Omental fat pad (tissue), 3 donors: ENCODE measurements at regions not wholly inside any gene's neighbourhood (a gene's known extent, or its start where the extent isn't known, plus 50 kb on each side); places are given as distances from the start of the nearest gene placed in this dataset.

ENCODE experiments used
- ATAC-seq: fragments of 150-250 bp; one replicate; pipeline ENCODE4 v1.9.1; 2016; ENCODE audit warnings: mild to moderate bottlenecking, moderate library complexity; ENCODE audit not compliant: low FRiP score
- DNase-seq: peaks from one replicate; pipeline ENCODE4 v3.0.0-alpha.2; 2019; ENCODE audit warnings: low spot score
- TF ChIP-seq, protein P1 (sequence below), 3 donors: fragments of 450-650 bp; IDR thresholded peaks; one replicate each; pipeline ENCODE4 v1.5.1; 2016 to 2017; ENCODE audit warnings: antibody characterized with exemption in 3 of 3, mild to moderate bottlenecking in 3 of 3, moderate library complexity in 2 of 3

DNA sequence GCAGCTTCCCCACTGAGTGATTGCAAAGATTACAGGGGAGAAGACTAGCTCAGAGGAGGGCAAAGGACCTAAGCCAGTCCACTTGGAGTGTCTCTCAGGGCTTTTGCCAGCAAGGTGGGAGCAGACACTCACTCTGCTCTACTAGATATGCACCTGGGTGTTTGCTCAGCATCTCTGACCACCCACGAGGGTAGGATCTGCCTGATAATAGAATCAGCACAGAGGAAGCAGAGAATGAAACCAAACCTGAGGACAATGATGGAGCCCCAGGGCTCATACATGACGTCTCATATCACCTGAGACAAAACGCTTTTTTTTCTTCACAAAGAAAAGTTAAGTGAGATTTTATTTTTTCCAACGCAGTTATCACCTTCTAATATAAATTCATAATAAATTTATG is 79.4 kb downstream of the RRAGC start:
- ATAC-seq (no peak), DNase-seq (no peak)
- TF ChIP-seq, protein P1, sequence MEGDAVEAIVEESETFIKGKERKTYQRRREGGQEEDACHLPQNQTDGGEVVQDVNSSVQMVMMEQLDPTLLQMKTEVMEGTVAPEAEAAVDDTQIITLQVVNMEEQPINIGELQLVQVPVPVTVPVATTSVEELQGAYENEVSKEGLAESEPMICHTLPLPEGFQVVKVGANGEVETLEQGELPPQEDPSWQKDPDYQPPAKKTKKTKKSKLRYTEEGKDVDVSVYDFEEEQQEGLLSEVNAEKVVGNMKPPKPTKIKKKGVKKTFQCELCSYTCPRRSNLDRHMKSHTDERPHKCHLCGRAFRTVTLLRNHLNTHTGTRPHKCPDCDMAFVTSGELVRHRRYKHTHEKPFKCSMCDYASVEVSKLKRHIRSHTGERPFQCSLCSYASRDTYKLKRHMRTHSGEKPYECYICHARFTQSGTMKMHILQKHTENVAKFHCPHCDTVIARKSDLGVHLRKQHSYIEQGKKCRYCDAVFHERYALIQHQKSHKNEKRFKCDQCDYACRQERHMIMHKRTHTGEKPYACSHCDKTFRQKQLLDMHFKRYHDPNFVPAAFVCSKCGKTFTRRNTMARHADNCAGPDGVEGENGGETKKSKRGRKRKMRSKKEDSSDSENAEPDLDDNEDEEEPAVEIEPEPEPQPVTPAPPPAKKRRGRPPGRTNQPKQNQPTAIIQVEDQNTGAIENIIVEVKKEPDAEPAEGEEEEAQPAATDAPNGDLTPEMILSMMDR (IDR thresholded peaks at IDR 0.05), result no peak

DNA sequence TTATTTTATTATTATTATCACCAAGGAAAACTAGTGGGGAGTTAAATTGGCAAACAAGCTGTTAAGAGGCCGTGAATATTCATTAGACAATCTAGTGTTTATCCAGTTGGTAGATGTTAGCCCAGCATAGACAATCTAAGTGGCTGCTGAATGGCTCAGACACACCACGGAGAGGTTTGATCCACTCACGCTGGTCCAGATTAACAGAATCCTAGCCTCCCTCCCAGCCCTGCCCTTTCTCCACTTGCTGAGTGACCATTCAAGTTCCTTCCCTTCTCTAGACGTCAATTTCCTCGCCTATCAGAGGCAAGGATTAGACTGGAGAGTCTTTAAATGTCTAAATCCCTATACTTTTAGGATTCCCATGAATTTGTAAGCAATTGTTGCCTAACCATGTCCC is 80.1 kb downstream of the RRAGC start:
- no peak for DNase-seq
- ATAC-seq, result no peak
- TF ChIP-seq, protein P1 (IDR thresholded peaks at IDR 0.05), result no peak

DNA sequence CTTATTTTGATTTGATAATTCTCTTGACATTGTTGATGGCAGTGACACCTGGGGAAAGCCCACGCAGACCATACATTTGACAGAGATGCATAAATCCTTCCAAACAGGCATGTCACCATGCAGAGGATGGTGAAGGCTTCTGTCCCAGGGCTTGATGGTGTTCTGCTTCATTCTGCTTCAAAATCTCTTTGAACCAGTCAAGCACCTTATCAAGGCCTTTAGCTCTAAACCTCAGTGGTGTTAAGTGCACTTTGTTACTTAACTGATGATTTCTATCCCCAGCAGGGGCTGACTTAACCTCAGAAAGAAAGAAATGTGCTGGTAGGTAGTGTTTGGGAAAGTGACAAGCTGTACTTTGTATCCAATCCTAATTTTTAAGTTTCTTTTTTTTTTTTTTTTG is 81.1 kb downstream of the RRAGC start:
- DNase-seq, result no peak
- TF ChIP-seq, protein P1 (IDR thresholded peaks at IDR 0.05), result no peak
- ATAC-seq, result no peak

DNA sequence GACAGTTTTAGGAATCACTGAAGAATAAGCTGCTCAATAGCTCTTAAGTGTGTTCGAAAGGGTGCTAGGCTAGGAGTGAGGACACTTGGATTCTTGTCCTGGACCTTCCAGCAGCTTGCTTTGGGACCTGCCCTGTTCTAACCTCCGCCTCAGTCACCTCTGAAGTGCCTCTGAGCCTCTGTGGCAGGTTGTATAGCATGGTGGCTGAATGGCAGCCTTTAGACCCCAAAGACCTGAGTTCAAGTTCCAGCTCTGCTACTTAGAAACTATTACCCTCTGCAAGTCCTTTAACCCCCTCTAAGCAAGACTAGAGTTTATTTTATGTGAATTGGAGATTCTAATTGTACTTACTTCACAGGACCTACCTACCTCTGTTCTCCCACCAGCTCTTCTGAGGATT is 81.5 kb downstream of the RRAGC start:
- DNase-seq (no peak), ATAC-seq (no peak)
- TF ChIP-seq, protein P1 (IDR thresholded peaks at IDR 0.05), result no peak

DNA sequence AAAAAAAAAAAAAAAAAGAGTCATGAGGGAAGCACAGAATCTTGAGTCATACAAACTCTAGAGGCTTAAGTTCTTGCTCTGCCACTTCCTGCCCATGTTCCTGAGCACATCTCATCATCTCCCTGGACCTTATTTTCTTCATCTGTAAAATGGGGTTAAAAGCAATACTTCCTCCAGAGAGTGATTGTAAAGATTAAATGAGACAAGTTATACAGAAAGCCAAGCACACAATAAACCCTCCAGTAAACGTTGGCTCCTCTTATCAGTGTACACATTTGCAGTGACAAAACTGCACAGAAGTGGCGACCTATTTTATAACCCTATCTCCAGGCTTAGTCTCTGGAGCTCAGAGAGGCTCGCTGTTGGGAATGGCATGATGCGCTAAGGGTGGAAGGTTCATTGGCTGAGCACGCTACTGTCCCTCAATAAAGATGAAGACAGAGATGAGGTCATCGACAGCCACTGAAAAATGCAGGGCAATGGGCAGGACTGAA is 82.1 kb downstream of the RRAGC start:
- no peak for DNase-seq
- no peak for ATAC-seq
- TF ChIP-seq, protein P1 (IDR thresholded peaks at IDR 0.05), result no peak

DNA sequence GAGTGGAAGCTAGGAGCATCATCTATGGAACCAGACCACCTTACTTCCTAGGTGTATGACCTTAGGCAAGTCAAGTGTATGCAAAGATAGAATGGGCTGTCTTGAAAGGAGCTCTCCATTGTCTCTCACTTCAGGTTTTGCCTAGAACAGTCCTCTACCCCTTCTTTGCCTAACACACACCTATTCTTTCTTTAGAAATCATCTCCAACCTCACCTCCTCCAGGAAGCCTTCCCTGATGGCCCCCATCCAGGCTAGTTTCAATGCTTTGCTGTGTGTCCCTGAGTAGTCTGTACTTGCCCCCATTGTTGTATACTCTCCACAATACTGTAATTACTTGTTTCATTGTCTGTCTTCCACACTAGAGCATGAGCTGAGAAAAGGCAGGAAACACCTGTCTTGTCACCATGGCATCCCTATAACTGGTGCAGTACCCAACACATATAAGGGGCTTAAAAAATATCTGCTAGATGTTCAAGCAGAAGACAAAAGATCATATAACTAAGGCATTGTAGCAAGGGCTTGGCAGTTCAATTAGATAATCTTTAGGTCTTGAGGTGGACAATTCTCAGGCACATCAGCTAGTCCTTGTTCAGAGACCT is 83.0 kb downstream of the RRAGC start:
- TF ChIP-seq, protein P1 (IDR thresholded peaks at IDR 0.05), result no peak
- no peak for ATAC-seq
- DNase-seq, result no peak

DNA sequence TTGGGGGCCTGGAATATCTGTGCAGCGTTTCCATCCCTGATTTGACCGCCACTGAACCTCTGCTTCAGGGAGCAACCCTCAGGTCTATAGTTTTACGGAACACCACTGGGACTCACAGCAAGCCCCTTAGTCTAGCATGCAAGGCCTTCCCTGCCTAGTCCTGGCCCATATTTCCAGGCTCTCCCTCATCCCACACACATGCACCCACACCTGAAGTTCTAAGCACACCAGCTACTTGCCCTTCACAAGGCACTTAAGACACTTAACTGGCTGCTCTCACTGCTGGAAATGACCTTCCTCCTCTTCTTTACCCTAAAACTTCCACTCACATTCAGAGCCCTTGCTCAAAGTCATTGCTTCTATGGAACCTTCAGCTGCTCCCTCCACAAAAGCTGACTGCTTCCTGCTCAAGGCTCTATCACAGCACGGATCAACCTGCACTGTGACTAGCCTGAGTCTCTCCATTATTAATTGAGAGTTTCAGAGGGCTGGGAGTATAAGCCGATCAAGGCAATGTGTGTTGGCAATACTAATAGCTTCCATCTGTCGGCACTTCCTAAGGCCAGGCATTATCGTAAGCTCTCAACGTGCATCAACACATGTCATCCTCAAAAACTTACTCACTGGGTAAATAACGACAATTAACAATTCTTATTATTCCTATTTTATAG is 84.3 kb downstream of the RRAGC start:
- ATAC-seq, result no peak
- TF ChIP-seq, protein P1 (IDR thresholded peaks at IDR 0.05), result no peak
- DNase-seq, result no peak
